OCI-LY1 (cell line): ENCODE measurements at regions not wholly inside any gene's neighbourhood (a gene's known extent, or its start where the extent isn't known, plus 50 kb on each side); places are given as distances from the start of the nearest gene placed in this dataset.
"Not testable (repeated sequence)": the region's sequence is repeated elsewhere in the genome, so short reads cannot be mapped to it uniquely, and the experiment has no call there.

ENCODE experiments used
- H2AFZ ChIP-seq: fragments of 200-600 bp; sonication (generic), shearing (Covaris generic); 2 replicates; pipeline ENCODE4 v1.6.0; 2014; ENCODE audit warnings: antibody characterized with exemption, mild to moderate bottlenecking, low read length
- H3F3A ChIP-seq: fragments of 200-600 bp; sonication (generic), shearing (Covaris generic); 2 replicates; pipeline ENCODE4 v1.6.0; 2014; ENCODE audit warnings: mild to moderate bottlenecking, antibody characterized with exemption, low read length, moderate library complexity; ENCODE audit not compliant: insufficient read depth
- H3K27ac ChIP-seq: fragments of 200-600 bp; sonication (generic); 2 replicates; pipeline ENCODE4 v1.5.1; 2014; ENCODE audit warnings: low read length, mixed run types, mild to moderate bottlenecking, low read depth; ENCODE audit not compliant: poor library complexity, severe bottlenecking
- H3K27me3 ChIP-seq: fragments of 200-600 bp; sonication (generic); 2 replicates; pipeline ENCODE4 v1.6.0; 2014; ENCODE audit warnings: antibody characterized with exemption, mild to moderate bottlenecking, low read length, moderate library complexity; ENCODE audit not compliant: insufficient read depth
- H3K36me3 ChIP-seq: fragments of 200-600 bp; sonication (generic); 2 replicates; pipeline ENCODE4 v1.6.1; 2014; ENCODE audit warnings: mild to moderate bottlenecking, antibody characterized with exemption, low read length, moderate library complexity, mixed read lengths; ENCODE audit not compliant: insufficient read depth
- H3K4me1 ChIP-seq: fragments of 200-600 bp; sonication (generic); 2 replicates; pipeline ENCODE4 v1.5.1; 2014; ENCODE audit warnings: mild to moderate bottlenecking, low read length, moderate library complexity; ENCODE audit not compliant: insufficient read depth, severe bottlenecking
- H3K4me2 ChIP-seq: fragments of 200-600 bp; sonication (generic), shearing (Covaris generic); 2 replicates; pipeline ENCODE4 v1.6.1; 2014; ENCODE audit warnings: low read length
- H3K4me3 ChIP-seq: fragments of 200-600 bp; sonication (generic); 2 replicates; pipeline ENCODE4 v1.5.1; 2014; ENCODE audit warnings: low read length, low read depth, mild to moderate bottlenecking, mixed read lengths; ENCODE audit not compliant: poor library complexity, severe bottlenecking
- H3K79me2 ChIP-seq: fragments of 200-600 bp; shearing (Covaris generic); 2 replicates; pipeline ENCODE4 v1.6.1; 2016; ENCODE audit warnings: mixed run types, low read length, mixed read lengths; ENCODE audit not compliant: insufficient read depth
- H3K9ac ChIP-seq: fragments of 200-600 bp; sonication (generic), shearing (Covaris generic); 2 replicates; pipeline ENCODE4 v1.6.1; 2014; ENCODE audit warnings: mild to moderate bottlenecking, low read length, mixed read lengths
- H3K9me2 ChIP-seq: fragments of 200-600 bp; sonication (generic), shearing (Covaris generic); 2 replicates; pipeline ENCODE4 v1.6.1; 2014; ENCODE audit warnings: low read depth, mild to moderate bottlenecking, low read length, mixed read lengths
- H3K9me3 ChIP-seq: fragments of 200-600 bp; shearing (Covaris generic); 2 replicates; pipeline ENCODE4 v1.6.1; 2014; ENCODE audit warnings: low read length, mixed read lengths
- H4K20me1 ChIP-seq: fragments of 200-600 bp; sonication (generic), shearing (Covaris generic); 2 replicates; pipeline ENCODE4 v1.6.0; 2016; ENCODE audit warnings: mild to moderate bottlenecking, low read length; ENCODE audit not compliant: insufficient read depth
- CTCF ChIP-seq: fragments of 200-600 bp; sonication (generic), shearing (Covaris generic); IDR thresholded peaks from 2 replicates; pipeline ENCODE4 v1.5.1; 2017; ENCODE audit warnings: mild to moderate bottlenecking, antibody characterized with exemption, low read length, moderate library complexity, mixed read lengths
- EZH2 ChIP-seq: fragments of 200-600 bp; sonication (generic), shearing (Covaris generic); IDR thresholded peaks from 2 replicates; pipeline ENCODE4 v1.8.0; 2017; ENCODE audit warnings: borderline replicate concordance, mixed run types, mild to moderate bottlenecking, antibody characterized with exemption, low read length, moderate library complexity, mixed read lengths

- Histone ChIP-seq H2AFZ (no peak overlapping the region), H3K9ac (no peak overlapping the region), H3K27me3 (peaks cover 7% of the 10 kb centered on the region; the same call in 1 of the 2 replicates), H3K4me3 (no peak overlapping the region), H3K9me2 (no peaks in the 10 kb centered on the region), H3F3A (no peaks in the 10 kb centered on the region), H3K36me3 (no peaks in the 10 kb centered on the region; the same call in 1 of the 2 replicates), H3K9me3 (0 out of 2 replicates have a peak, but pooled peaks cover 2% of the 10 kb centered on the region), H4K20me1 (no peaks in the 10 kb centered on the region), H3K4me1 (no peaks in the 10 kb centered on the region), H3K79me2 (no peaks in the 10 kb centered on the region), H3K4me2 (no peak overlapping the region), H3K27ac (no peak overlapping the region)
- TF ChIP-seq EZH2 (no peak), CTCF (no peak)
Observed at GRCh38 chr2:240191001-240191400, 50.5 kb upstream of the OTOS start.

DNA sequence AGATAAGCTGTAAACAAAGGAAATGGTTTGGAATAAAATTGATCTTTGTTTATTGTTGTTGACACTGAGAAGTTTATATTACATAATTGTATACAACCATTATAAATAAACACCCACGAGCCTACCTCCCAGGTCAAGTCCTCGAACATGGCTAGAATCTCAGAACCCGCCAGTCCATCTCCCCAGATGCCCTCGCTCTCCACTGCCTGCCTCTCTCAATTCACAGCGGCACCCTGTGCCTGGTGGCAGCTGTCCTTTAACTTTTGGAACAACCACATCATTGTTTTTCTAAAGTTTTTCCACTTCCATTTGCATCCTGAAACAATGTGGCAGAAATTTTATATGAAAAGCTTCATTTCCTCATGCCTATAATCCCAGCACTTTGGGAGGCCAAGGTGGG is 52.2 kb upstream of the OTOS start:
- Histone ChIP-seq H3K4me1 (no peaks in the 10 kb centered on the region), H3K4me2 (no peak overlapping the region), H3K9me3 (0 out of 2 replicates have a peak, but pooled peaks cover 2% of the 10 kb centered on the region), H3K79me2 (no peaks in the 10 kb centered on the region), H3K27ac (no peak overlapping the region), H3K36me3 (no peaks in the 10 kb centered on the region; the same call in 1 of the 2 replicates), H3F3A (no peaks in the 10 kb centered on the region), H3K9ac (no peak overlapping the region), H3K4me3 (no peak overlapping the region), H3K9me2 (no peaks in the 10 kb centered on the region), H2AFZ (no peak overlapping the region), H3K27me3 (peaks cover 1% of the 10 kb centered on the region; the same call in 1 of the 2 replicates), H4K20me1 (no peaks in the 10 kb centered on the region)
- TF ChIP-seq EZH2 (no peak), CTCF (no peak)

- H3F3A ChIP-seq, H2AFZ ChIP-seq, H3K79me2 ChIP-seq, H3K9me2 ChIP-seq, H3K9me3 ChIP-seq, H3K4me2 ChIP-seq, H3K27ac ChIP-seq, H3K4me3 ChIP-seq, H3K36me3 ChIP-seq, H3K9ac ChIP-seq, H3K27me3 ChIP-seq, H4K20me1 ChIP-seq, H3K4me1 ChIP-seq: not testable (repeated sequence)
Observed at GRCh38 chr2:240194341-240194762, 53.9 kb upstream of the OTOS start.

- H2AFZ ChIP-seq = no peak overlapping the region
- H3K27ac ChIP-seq = no peak overlapping the region
- no peak overlapping the region for H3K4me3 ChIP-seq
- TF ChIP-seq EZH2 (no peak), CTCF (no peak)
- no peaks in the 10 kb centered on the region for H3K27me3 ChIP-seq
- H3K36me3 ChIP-seq = no peaks in the 10 kb centered on the region
- no peaks in the 10 kb centered on the region for H4K20me1 ChIP-seq
- H3K79me2 ChIP-seq = no peaks in the 10 kb centered on the region
- no peaks in the 10 kb centered on the region for H3F3A ChIP-seq
- H3K4me1 ChIP-seq = no peaks in the 10 kb centered on the region
- H3K9ac ChIP-seq = no peak overlapping the region
- H3K4me2 ChIP-seq = no peak overlapping the region
- no peaks in the 10 kb centered on the region for H3K9me3 ChIP-seq
- no peaks in the 10 kb centered on the region for H3K9me2 ChIP-seq
Observed at GRCh38 chr2:240195316-240195861, 54.9 kb upstream of the OTOS start.
